GM12878 (cell line): ENCODE measurements at regions not wholly inside any gene's neighbourhood (a gene's known extent, or its start where the extent isn't known, plus 50 kb on each side); places are given as distances from the start of the nearest gene placed in this dataset.

Experiments used
- ATAC-seq: fragments of 200-7000 bp; cut with Tn5 transposase; 3 replicates; pipeline ENCODE4 v1.9.1; 2020; ENCODE audit warnings: mild to moderate bottlenecking, moderate library complexity
- BruUV-seq: library from RNA; stranded (reverse); fragments of 400-500 nt; replicated peaks from 2 replicates; lab custom pipeline; 2021; lab: Mats Ljungman, UMichigan
- CTCF ChIA-PET: fragments of 300-600 bp; sonication (Branson Sonifier 250); formaldehyde crosslinking; extraction: SDS; loops from one replicate; lab custom pipeline; 2021; ENCODE audit warnings: inconsistent platforms; lab: Yijun Ruan, JAX
- POLR2A ChIA-PET: fragments of 350-600 bp; formaldehyde crosslinking; extraction: SDS; loops from one replicate; lab custom pipeline; 2021; ENCODE audit warnings: inconsistent platforms; lab: Charles Lee
- RAD21 ChIA-PET: fragments of 300-600 bp; sonication (Branson Sonifier 250); formaldehyde crosslinking; loops from one replicate; lab custom pipeline; 2023; ENCODE audit warnings: antibody characterized with exemption; ENCODE audit not compliant: unreplicated experiment; lab: Charles Lee
- SMC1A ChIA-PET: fragments of 300-600 bp; sonication (Branson Sonifier 250); formaldehyde crosslinking; loops from one replicate; lab custom pipeline; 2023; ENCODE audit not compliant: unreplicated experiment, uncharacterized antibody; lab: Charles Lee
- DNase-seq: peaks from one replicate; pipeline ENCODE4 v3.0.0-alpha.2; 2011; ENCODE audit warnings: low read depth, low spot score
- FAIRE-seq: peaks from 3 replicates; lab custom pipeline; 2011; peaks lifted over from hg19 to GRCh38; lab: Jason Lieb, UNC
- H2AFZ ChIP-seq: 2 replicates; pipeline ENCODE4 v1.6.0; 2011; ENCODE audit warnings: low read depth, low read length, control low read depth; ENCODE audit not compliant: control insufficient read depth
- H3K27ac ChIP-seq: 2 replicates; pipeline ENCODE4 v1.5.1; 2011; ENCODE audit warnings: control low read depth; ENCODE audit not compliant: control insufficient read depth, insufficient read depth
- H3K27me3 ChIP-seq, 2 experiments: replicated peaks in 1 of 2; 2 replicates each; pipeline versions ENCODE4 v1.6.0 to v1.6.1; 2011; ENCODE audit warnings: low read length in 1 of 2; ENCODE audit not compliant: control insufficient read depth in 2 of 2, insufficient read depth in 2 of 2
- H3K36me3 ChIP-seq, 2 experiments: 2 replicates each; pipeline ENCODE4 v1.5.1; 2011; ENCODE audit warnings: low read length in 1 of 2; ENCODE audit not compliant: control insufficient read depth in 2 of 2, insufficient read depth in 2 of 2
- H3K4me1 ChIP-seq: 2 replicates; pipeline ENCODE4 v1.6.1; 2011; ENCODE audit warnings: mild to moderate bottlenecking, low read length, moderate library complexity, mixed read lengths; ENCODE audit not compliant: control insufficient read depth, insufficient read depth
- H3K4me2 ChIP-seq: 2 replicates; pipeline ENCODE4 v1.6.0; 2011; ENCODE audit warnings: control low read depth; ENCODE audit not compliant: control insufficient read depth, insufficient read depth
- H3K4me3 ChIP-seq: fragments of 200-600 bp; sonication (generic); 2 replicates; pipeline ENCODE4 v1.5.1; 2016
- H3K79me2 ChIP-seq: 2 replicates; pipeline ENCODE4 v1.6.0; 2011; ENCODE audit warnings: low read length; ENCODE audit not compliant: control insufficient read depth, insufficient read depth
- H3K9ac ChIP-seq: 2 replicates; pipeline ENCODE4 v1.8.0; 2011; ENCODE audit warnings: low read length, control low read depth, mixed read lengths; ENCODE audit not compliant: control insufficient read depth, insufficient read depth
- H3K9me3 ChIP-seq: replicated peaks from 3 replicates; pipeline ENCODE4 v1.5.1; 2011; ENCODE audit warnings: mild to moderate bottlenecking, low read length; ENCODE audit not compliant: control insufficient read depth, insufficient read depth
- H4K20me1 ChIP-seq: 2 replicates; pipeline ENCODE4 v1.6.0; 2011; ENCODE audit not compliant: control insufficient read depth, insufficient read depth
- BRCA1 ChIP-seq: IDR thresholded peaks from 2 replicates; pipeline ENCODE4 v1.6.1; 2011; ENCODE audit warnings: low read depth, low read length, improper control_type of control experiment
- CTCF ChIP-seq, 3 experiments: IDR thresholded peaks in 2 of 3; conservative IDR thresholded peaks in 1 of 3; 2 replicates each; pipeline ENCODE4 v1.5.1; 2011; ENCODE audit warnings: low read depth in 3 of 3, low read length in 3 of 3, mild to moderate bottlenecking in 3 of 3, control low read depth in 2 of 3, moderate library complexity in 2 of 3, inconsistent platforms in 1 of 3, mixed read lengths in 1 of 3; ENCODE audit not compliant: control insufficient read depth in 2 of 3, insufficient read depth in 1 of 3; ENCODE audit errors: extremely low read depth in 1 of 3
- IKZF1 ChIP-seq: fragments of 450-650 bp; conservative IDR thresholded peaks from 2 replicates; pipeline ENCODE4 v1.6.1; 2017; ENCODE audit warnings: antibody characterized with exemption, mild to moderate bottlenecking
- MXI1 ChIP-seq: fragments of 150-350 bp; IDR thresholded peaks from 2 replicates; pipeline ENCODE4 v1.6.1; 2011; ENCODE audit warnings: low read depth, mild to moderate bottlenecking, inconsistent platforms, low read length, improper control_type of control experiment
- NFXL1 ChIP-seq: fragments of 450-650 bp; IDR thresholded peaks from 2 replicates; pipeline ENCODE4 v1.6.1; 2017; ENCODE audit warnings: antibody characterized with exemption, mild to moderate bottlenecking, borderline replicate concordance
- PAX5 ChIP-seq: IDR thresholded peaks from 2 replicates; pipeline ENCODE4 v1.6.1; 2011; ENCODE audit warnings: low read depth, low read length, borderline replicate concordance
- PBX3 ChIP-seq: IDR thresholded peaks from 2 replicates; pipeline ENCODE4 v1.6.1; 2011; ENCODE audit warnings: mild to moderate bottlenecking, low read depth, low read length, moderate library complexity; ENCODE audit not compliant: insufficient replicate concordance
- POU2F2 ChIP-seq: IDR thresholded peaks from 3 replicates; pipeline ENCODE4 v1.6.1; 2011; ENCODE audit warnings: low read depth, mild to moderate bottlenecking, low read length, borderline replicate concordance
- SMAD1 ChIP-seq: fragments of 450-650 bp; IDR thresholded peaks from 2 replicates; pipeline ENCODE4 v1.6.1; 2018; ENCODE audit warnings: mild to moderate bottlenecking, low read depth; ENCODE audit not compliant: partially characterized antibody
- SUPT20H ChIP-seq: IDR thresholded peaks from 2 replicates; pipeline ENCODE4 v1.6.1; 2011; ENCODE audit warnings: low read depth, mild to moderate bottlenecking, low read length, moderate library complexity, borderline replicate concordance; ENCODE audit not compliant: control insufficient read depth
- TAF1 ChIP-seq: IDR thresholded peaks from 2 replicates; pipeline ENCODE4 v1.6.1; 2011; ENCODE audit warnings: mild to moderate bottlenecking, low read depth, low read length, borderline replicate concordance
- USF2 ChIP-seq: IDR thresholded peaks from 2 replicates; pipeline ENCODE4 v1.6.1; 2011; ENCODE audit warnings: low read depth, low read length, improper control_type of control experiment, borderline replicate concordance
- YBX1 ChIP-seq: fragments of 450-650 bp; IDR thresholded peaks from 2 replicates; pipeline ENCODE4 v1.6.1; 2016; ENCODE audit warnings: antibody characterized with exemption
- ZNF384 ChIP-seq: IDR thresholded peaks from 2 replicates; pipeline ENCODE4 v1.6.1; 2012; ENCODE audit warnings: low read depth, mild to moderate bottlenecking, low read length, improper control_type of control experiment, borderline replicate concordance
- WGBS: methylation state at CpG from one replicate; pipeline ENCODE4 v1.1.6; 2016; ENCODE audit warnings: low lambda C conversion rate; ENCODE audit not compliant: insufficient replicate concordance, insufficient coverage; ENCODE audit errors: missing lambda C conversion rate; 5-methylcytosine and 5-hydroxymethylcytosine counted together
- in situ Hi-C: fragments of 300-500 bp; cut with MboI; formaldehyde crosslinking; loops from 9 replicates; pipeline ENCODE4 v1.14.3; 2018; ENCODE audit warnings: mixed read lengths
- intact Hi-C: fragments of 100-400 bp; cut with micrococcal nuclease; formaldehyde crosslinking; loops from one replicate; pipeline ENCODE4 v1.14.2; 2022; ENCODE audit not compliant: unreplicated experiment
- TF ChIP-seq, protein P1 (sequence below): fragments of 450-650 bp; IDR thresholded peaks from 2 replicates; pipeline ENCODE4 v1.6.1; 2018; ENCODE audit warnings: borderline replicate concordance, mild to moderate bottlenecking; ENCODE audit not compliant: partially characterized antibody

DNA sequence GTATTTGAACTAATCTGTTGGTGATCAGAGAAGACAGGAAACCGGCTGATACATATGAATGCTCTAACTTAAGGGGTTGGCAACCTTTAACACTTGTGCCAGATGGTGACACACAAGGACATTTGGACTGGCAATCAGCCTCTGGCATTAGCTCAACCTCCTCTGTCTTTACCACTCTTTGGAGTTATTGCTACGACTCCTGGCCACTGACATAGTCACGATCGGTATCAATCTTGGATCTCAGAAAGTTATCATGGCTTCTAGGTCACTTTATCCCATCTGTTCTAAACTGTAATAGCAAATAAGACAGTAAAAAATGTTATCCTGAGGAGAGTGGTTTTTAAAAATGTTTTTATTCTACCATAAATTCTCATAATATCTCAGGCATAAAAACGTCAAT is 575.2 kb upstream of the MDGA2 start (continued):
- TF ChIP-seq PBX3, result no peak
- TF ChIP-seq MXI1, result no peak
- TF ChIP-seq POU2F2, result no peak
- no peak for TF ChIP-seq SUPT20H
- TF ChIP-seq CTCF (IDR thresholded peaks at IDR 0.05 in 2 of 3, conservative IDR thresholded peaks at IDR 0.05 in 1 of 3; ENCODE audit: control insufficient read depth in 2 of 3, extremely low read depth in 1 of 3, insufficient read depth in 1 of 3, low read depth in 3 of 3, low read length in 3 of 3), result no peak
- TF ChIP-seq BRCA1, result no peak
- no peak for TF ChIP-seq IKZF1
- no peak for TF ChIP-seq NFXL1

DNA sequence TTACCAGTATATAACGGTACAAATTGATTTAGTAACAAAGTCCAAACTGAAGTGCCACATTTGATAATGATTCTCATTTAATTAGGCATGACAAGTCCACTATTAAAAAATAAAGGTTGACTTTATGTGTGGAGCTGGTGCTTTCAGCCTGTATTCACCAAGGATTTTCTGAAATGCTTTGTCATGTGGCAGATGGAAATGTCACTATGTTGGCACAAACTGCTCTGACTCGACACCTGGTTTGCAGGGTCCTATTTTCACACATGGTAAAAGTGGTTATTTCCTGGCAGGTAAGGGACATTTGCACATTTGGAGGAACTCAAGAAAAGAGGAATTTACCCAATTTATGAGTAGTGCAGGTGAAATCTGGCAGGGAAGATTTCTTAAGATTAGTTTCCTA is 572.6 kb upstream of the MDGA2 start:
- FAIRE-seq, result no peak
- DNase-seq, result no peak
- no peaks in the 10 kb centered on the region for H3K79me2 ChIP-seq
- intact Hi-C loops, result no loop called here
- BruUV-seq, result no TSS peak
- no peaks in the 10 kb centered on the region for H3K4me1 ChIP-seq
- ChIA-PET SMC1A (no interaction called here), POLR2A (no interaction called here), CTCF (no interaction called here), RAD21 (no interaction called here)
- no peaks in the 10 kb centered on the region for H3K27me3 ChIP-seq
- H2AFZ ChIP-seq, result no peak overlapping the region
- no peak overlapping the region for H3K27ac ChIP-seq
- in situ Hi-C loops, result no loop called here
- ATAC-seq, result no peak
- H3K9me3 ChIP-seq, result no peaks in the 10 kb centered on the region
- H3K4me3 ChIP-seq, result no peak overlapping the region
- H3K4me2 ChIP-seq, result no peak overlapping the region
- H3K9ac ChIP-seq, result no peak overlapping the region
- 0% methylated on average over 2 of the region's 2 CpGs for WGBS
- H3K36me3 ChIP-seq, result no peaks in the 10 kb centered on the region
- H4K20me1 ChIP-seq, result no peaks in the 10 kb centered on the region
- TF ChIP-seq USF2, result no peak
- no peak for TF ChIP-seq TAF1
- TF ChIP-seq YBX1, result no peak
- TF ChIP-seq, protein P1, sequence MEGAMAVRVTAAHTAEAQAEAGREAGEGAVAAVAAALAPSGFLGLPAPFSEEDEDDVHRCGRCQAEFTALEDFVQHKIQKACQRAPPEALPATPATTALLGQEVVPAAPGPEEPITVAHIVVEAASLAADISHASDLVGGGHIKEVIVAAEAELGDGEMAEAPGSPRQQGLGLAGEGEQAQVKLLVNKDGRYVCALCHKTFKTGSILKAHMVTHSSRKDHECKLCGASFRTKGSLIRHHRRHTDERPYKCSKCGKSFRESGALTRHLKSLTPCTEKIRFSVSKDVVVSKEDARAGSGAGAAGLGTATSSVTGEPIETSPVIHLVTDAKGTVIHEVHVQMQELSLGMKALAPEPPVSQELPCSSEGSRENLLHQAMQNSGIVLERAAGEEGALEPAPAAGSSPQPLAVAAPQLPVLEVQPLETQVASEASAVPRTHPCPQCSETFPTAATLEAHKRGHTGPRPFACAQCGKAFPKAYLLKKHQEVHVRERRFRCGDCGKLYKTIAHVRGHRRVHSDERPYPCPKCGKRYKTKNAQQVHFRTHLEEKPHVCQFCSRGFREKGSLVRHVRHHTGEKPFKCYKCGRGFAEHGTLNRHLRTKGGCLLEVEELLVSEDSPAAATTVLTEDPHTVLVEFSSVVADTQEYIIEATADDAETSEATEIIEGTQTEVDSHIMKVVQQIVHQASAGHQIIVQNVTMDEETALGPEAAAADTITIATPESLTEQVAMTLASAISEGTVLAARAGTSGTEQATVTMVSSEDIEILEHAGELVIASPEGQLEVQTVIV, result no peak
- TF ChIP-seq ZNF384, result no peak
- no peak for TF ChIP-seq PAX5
- no peak for TF ChIP-seq SMAD1
